Hepatocyte (in vitro differentiated cells): ENCODE measurements at regions not wholly inside any gene's neighbourhood (a gene's known extent, or its start where the extent isn't known, plus 50 kb on each side); places are given as distances from the start of the nearest gene placed in this dataset.

Experiments
- EZH2 ChIP-seq: fragments of 200-600 bp; sonication (generic); IDR thresholded peaks from 2 replicates; pipeline ENCODE4 v1.6.1; 2016; ENCODE audit warnings: antibody characterized with exemption, mild to moderate bottlenecking, borderline replicate concordance
- TF ChIP-seq, protein P1 (sequence below): fragments of 200-600 bp; sonication (generic); IDR thresholded peaks from 2 replicates; pipeline ENCODE4 v1.5.1; 2016; ENCODE audit warnings: antibody characterized with exemption, mild to moderate bottlenecking; ENCODE audit not compliant: poor library complexity

DNA sequence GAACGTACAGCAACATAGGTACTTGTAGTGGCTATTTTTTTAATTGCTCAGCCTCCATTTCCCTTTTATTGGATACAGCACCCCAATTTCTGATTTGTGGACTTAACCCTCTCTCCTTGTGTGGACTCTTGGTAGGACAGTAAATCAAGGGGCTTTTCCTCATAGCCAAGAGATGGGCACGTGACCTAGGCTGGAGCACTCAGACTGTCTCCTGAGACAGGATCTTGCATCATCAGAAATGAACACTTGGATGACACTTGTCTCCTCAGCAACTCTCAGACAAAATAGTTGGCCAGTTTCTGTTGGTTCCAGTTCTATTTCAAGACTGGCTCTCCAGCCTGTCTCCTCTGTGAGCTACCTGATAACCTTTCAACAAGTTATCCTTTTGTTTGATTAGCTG, 112.9 kb upstream of the ZNF678 start:
- TF ChIP-seq, protein P1, sequence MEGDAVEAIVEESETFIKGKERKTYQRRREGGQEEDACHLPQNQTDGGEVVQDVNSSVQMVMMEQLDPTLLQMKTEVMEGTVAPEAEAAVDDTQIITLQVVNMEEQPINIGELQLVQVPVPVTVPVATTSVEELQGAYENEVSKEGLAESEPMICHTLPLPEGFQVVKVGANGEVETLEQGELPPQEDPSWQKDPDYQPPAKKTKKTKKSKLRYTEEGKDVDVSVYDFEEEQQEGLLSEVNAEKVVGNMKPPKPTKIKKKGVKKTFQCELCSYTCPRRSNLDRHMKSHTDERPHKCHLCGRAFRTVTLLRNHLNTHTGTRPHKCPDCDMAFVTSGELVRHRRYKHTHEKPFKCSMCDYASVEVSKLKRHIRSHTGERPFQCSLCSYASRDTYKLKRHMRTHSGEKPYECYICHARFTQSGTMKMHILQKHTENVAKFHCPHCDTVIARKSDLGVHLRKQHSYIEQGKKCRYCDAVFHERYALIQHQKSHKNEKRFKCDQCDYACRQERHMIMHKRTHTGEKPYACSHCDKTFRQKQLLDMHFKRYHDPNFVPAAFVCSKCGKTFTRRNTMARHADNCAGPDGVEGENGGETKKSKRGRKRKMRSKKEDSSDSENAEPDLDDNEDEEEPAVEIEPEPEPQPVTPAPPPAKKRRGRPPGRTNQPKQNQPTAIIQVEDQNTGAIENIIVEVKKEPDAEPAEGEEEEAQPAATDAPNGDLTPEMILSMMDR, result no peak
- no peak for TF ChIP-seq EZH2
